ENCODE measurements at regions not wholly inside any gene's neighbourhood (a gene's known extent, or its start where the extent isn't known, plus 50 kb on each side); places are given as distances from the start of the nearest gene placed in this dataset.

GRCh38 chr5:86765778-86766502 is 148.2 kb downstream of the COX7C start:
- Histone ChIP-seq H3K27ac (no peak overlapping the region), H3K4me3 (no peak overlapping the region), H3K9ac (no peak overlapping the region), H3K4me1 (no peaks in the 10 kb centered on the region), H4K20me1 (no peaks in the 10 kb centered on the region), H3K27me3 (no peaks in the 10 kb centered on the region), H3K36me3 (no peaks in the 10 kb centered on the region), H3K9me3 (replicated peaks in 1 of 11) (peaks cover 10 to 17% (median 15%) of the 10 kb centered on the region in 11 experiments), H3K4me2 (no peak overlapping the region)
- no peak for TF ChIP-seq Cebpa-rat (IDR thresholded peaks at IDR 0.05)

GRCh38 chr5:86768699-86769202 is 151.0 kb downstream of the COX7C start:
- no peaks in the 10 kb centered on the region for H3K4me1 ChIP-seq
- H3K4me2 ChIP-seq: no peak overlapping the region
- H3K27me3 ChIP-seq: no peaks in the 10 kb centered on the region
- peaks cover 10 to 20% (median 15%) of the 10 kb centered on the region in 11 experiments for H3K9me3 ChIP-seq (replicated peaks in 1 of 11)
- no peak overlapping the region for H3K27ac ChIP-seq
- no peaks in the 10 kb centered on the region for H3K36me3 ChIP-seq
- no peak overlapping the region for H3K9ac ChIP-seq
- no peak for TF ChIP-seq Cebpa-rat (IDR thresholded peaks at IDR 0.05)
- no peak overlapping the region for H3K4me3 ChIP-seq
- no peaks in the 10 kb centered on the region for H4K20me1 ChIP-seq

- no peak overlapping the region for H3K4me2 ChIP-seq
- H3K9me3 ChIP-seq (replicated peaks in 1 of 11): 0 out of 22 replicates have a peak, but pooled peaks cover 0 to 4% (median 0%) of the 10 kb centered on the region in 11 experiments
- H3K4me1 ChIP-seq: no peaks in the 10 kb centered on the region
- no peak overlapping the region for H3K27ac ChIP-seq
- no peaks in the 10 kb centered on the region for H3K27me3 ChIP-seq
- no peaks in the 10 kb centered on the region for H3K36me3 ChIP-seq
- no peak overlapping the region for H3K4me3 ChIP-seq
- H4K20me1 ChIP-seq: no peaks in the 10 kb centered on the region
- no peak for TF ChIP-seq Cebpa-rat (IDR thresholded peaks at IDR 0.05)
- no peak overlapping the region for H3K9ac ChIP-seq
These were observed 162.3 kb downstream of the COX7C start for GRCh38 chr5:86780018-86780417.

GRCh38 chr5:86786955-86787354 is 169.2 kb downstream of the COX7C start:
- Histone ChIP-seq H3K4me2 (no peak overlapping the region), H3K4me3 (no peak overlapping the region), H3K9me3 (replicated peaks in 1 of 11) (no peaks in the 10 kb centered on the region), H3K9ac (no peak overlapping the region), H3K27me3 (no peaks in the 10 kb centered on the region), H3K4me1 (no peaks in the 10 kb centered on the region), H4K20me1 (no peaks in the 10 kb centered on the region), H3K36me3 (no peaks in the 10 kb centered on the region), H3K27ac (no peak overlapping the region)
- TF ChIP-seq Cebpa-rat (IDR thresholded peaks at IDR 0.05): no peak

GRCh38 chr5:86795659-86796058 is 177.9 kb downstream of the COX7C start:
- Histone ChIP-seq H3K9me3 (replicated peaks in 1 of 11) (no peaks in the 10 kb centered on the region), H3K4me1 (peaks cover 0 to 12% (median 0%) of the 10 kb centered on the region in 10 experiments; a peak in 5 of 20 replicates), H3K36me3 (no peaks in the 10 kb centered on the region), H3K9ac (no peak overlapping the region), H3K27me3 (no peaks in the 10 kb centered on the region), H3K4me2 (no peak overlapping the region), H3K4me3 (no peak overlapping the region), H4K20me1 (no peaks in the 10 kb centered on the region), H3K27ac (no peak overlapping the region)
- peak in 3 of 11 experiments; percentile 14 to 35 (median 27); a peak in 1 of 22 replicates for TF ChIP-seq Cebpa-rat (IDR thresholded peaks at IDR 0.05)

- Histone ChIP-seq H3K9ac (no peak overlapping the region), H4K20me1 (no peaks in the 10 kb centered on the region), H3K9me3 (replicated peaks in 1 of 11) (no peaks in the 10 kb centered on the region), H3K27me3 (no peaks in the 10 kb centered on the region), H3K4me3 (no peak overlapping the region), H3K27ac (no peak overlapping the region), H3K4me2 (peak overlapping the region in 1 of 11 experiments; percentile 2; a peak in 1 of 22 replicates), H3K36me3 (no peaks in the 10 kb centered on the region), H3K4me1 (peaks cover 0 to 12% (median 0%) of the 10 kb centered on the region in 10 experiments; a peak in 5 of 20 replicates)
- TF ChIP-seq Cebpa-rat (IDR thresholded peaks at IDR 0.05): no peak
These were observed 179.9 kb downstream of the COX7C start for GRCh38 chr5:86797677-86798076.

- Histone ChIP-seq H4K20me1 (no peaks in the 10 kb centered on the region), H3K4me1 (peaks cover 0 to 9% (median 0%) of the 10 kb centered on the region in 10 experiments; a peak in 4 of 20 replicates), H3K4me2 (no peak overlapping the region), H3K27ac (no peak overlapping the region), H3K4me3 (no peak overlapping the region), H3K27me3 (no peaks in the 10 kb centered on the region), H3K36me3 (no peaks in the 10 kb centered on the region), H3K9ac (no peak overlapping the region), H3K9me3 (replicated peaks in 1 of 11) (peaks cover 0 to 9% (median 7%) of the 10 kb centered on the region in 11 experiments; a peak in 16 of 22 replicates)
- no peak for TF ChIP-seq Cebpa-rat (IDR thresholded peaks at IDR 0.05)
These were observed 188.5 kb downstream of the COX7C start for GRCh38 chr5:86806206-86806605.

GRCh38 chr5:86807046-86808031 is 189.6 kb downstream of the COX7C start:
- TF ChIP-seq Cebpa-rat (IDR thresholded peaks at IDR 0.05): no peak
- H3K4me3 ChIP-seq: no peak overlapping the region
- H4K20me1 ChIP-seq: no peaks in the 10 kb centered on the region
- no peak overlapping the region for H3K4me2 ChIP-seq
- peaks cover 0 to 9% (median 7%) of the 10 kb centered on the region in 11 experiments; a peak in 16 of 22 replicates for H3K9me3 ChIP-seq (replicated peaks in 1 of 11)
- H3K4me1 ChIP-seq: peaks cover 0 to 9% (median 0%) of the 10 kb centered on the region in 10 experiments; a peak in 4 of 20 replicates
- H3K27ac ChIP-seq: no peak overlapping the region
- H3K9ac ChIP-seq: no peak overlapping the region
- no peaks in the 10 kb centered on the region for H3K36me3 ChIP-seq
- no peaks in the 10 kb centered on the region for H3K27me3 ChIP-seq

GRCh38 chr5:86814315-86814714 is 196.6 kb downstream of the COX7C start:
- no peak overlapping the region for H3K9ac ChIP-seq
- no peaks in the 10 kb centered on the region for H3K27me3 ChIP-seq
- H3K4me3 ChIP-seq: no peak overlapping the region
- no peak overlapping the region for H3K4me2 ChIP-seq
- H4K20me1 ChIP-seq: no peaks in the 10 kb centered on the region
- no peaks in the 10 kb centered on the region for H3K9me3 ChIP-seq (replicated peaks in 1 of 11)
- H3K36me3 ChIP-seq: no peaks in the 10 kb centered on the region
- no peak overlapping the region for H3K27ac ChIP-seq
- peaks cover 0 to 18% (median 3%) of the 10 kb centered on the region in 10 experiments; a peak in 6 of 20 replicates for H3K4me1 ChIP-seq
- no peak for TF ChIP-seq Cebpa-rat (IDR thresholded peaks at IDR 0.05)

All from BLaER1 treated with 17β-estradiol and CSF1 and Interleukin-3, amounts not matched to agents 10 nM and 100 nM (cell line).